ENCODE measurements at regions not wholly inside any gene's neighbourhood (a gene's known extent, or its start where the extent isn't known, plus 50 kb on each side); places are given as distances from the start of the nearest gene placed in this dataset.

GRCh38 chr4:4663028-4663427 is 121.2 kb upstream of the STX18 start:
- Histone ChIP-seq H3K4me3 (no peak overlapping the region), H3K36me3 (no peaks in the 10 kb centered on the region), H3K9me3 (peaks cover 0 to 1% (median 0%) of the 10 kb centered on the region in 8 donors), H3K27ac (no peak overlapping the region), H3K4me1 (no peaks in the 10 kb centered on the region), H3K27me3 (replicated peaks in 1 of 7) (no peaks in the 10 kb centered on the region)
- intact Hi-C loops (cut with DNase I; ENCODE audit: low total_unique reads) = no loop called here
- no peak for TF ChIP-seq POLR2AphosphoS5 (IDR thresholded peaks at IDR 0.05)
- no peak for TF ChIP-seq POLR2A (IDR thresholded peaks at IDR 0.05)
- no peak for TF ChIP-seq CTCF (IDR thresholded peaks at IDR 0.05 in 8 of 11, conservative IDR thresholded peaks at IDR 0.05 in 3 of 11)
- no peak for DNase-seq
- 82 to 95% (median 91%) methylated on average over 10 of the region's 10 CpGs for WGBS, 5 donors

GRCh38 chr4:4662230-4662629 is 120.4 kb upstream of the STX18 start:
- no peaks in the 10 kb centered on the region for H3K36me3 ChIP-seq
- H3K4me1 ChIP-seq = no peaks in the 10 kb centered on the region
- H3K9me3 ChIP-seq = peaks cover 0 to 3% (median 0%) of the 10 kb centered on the region in 8 donors
- H3K27ac ChIP-seq = no peak overlapping the region
- H3K27me3 ChIP-seq (replicated peaks in 1 of 7) = no peaks in the 10 kb centered on the region
- TF ChIP-seq POLR2AphosphoS5 (IDR thresholded peaks at IDR 0.05) = no peak
- TF ChIP-seq POLR2A (IDR thresholded peaks at IDR 0.05) = no peak
- TF ChIP-seq CTCF (IDR thresholded peaks at IDR 0.05 in 8 of 11, conservative IDR thresholded peaks at IDR 0.05 in 3 of 11) = no peak
- DNase-seq = no peak
- intact Hi-C loops (cut with DNase I; ENCODE audit: low total_unique reads) = no loop called here
- H3K4me3 ChIP-seq = no peak overlapping the region
- 63 to 82% (median 66%) methylated on average over 2 of the region's 2 CpGs for WGBS, 5 donors

- TF ChIP-seq CTCF (IDR thresholded peaks at IDR 0.05 in 8 of 11, conservative IDR thresholded peaks at IDR 0.05 in 3 of 11) (no peak), POLR2AphosphoS5 (IDR thresholded peaks at IDR 0.05) (no peak), POLR2A (IDR thresholded peaks at IDR 0.05) (no peak)
- WGBS, 5 donors = 81 to 90% (median 84%) methylated on average over 11 of the region's 11 CpGs
- Histone ChIP-seq H3K27ac (no peak overlapping the region), H3K4me3 (no peak overlapping the region), H3K4me1 (no peaks in the 10 kb centered on the region), H3K9me3 (peaks cover 0 to 3% (median 0%) of the 10 kb centered on the region in 8 donors), H3K27me3 (replicated peaks in 1 of 7) (no peaks in the 10 kb centered on the region), H3K36me3 (no peaks in the 10 kb centered on the region)
- DNase-seq = no peak
- intact Hi-C loops (cut with DNase I; ENCODE audit: low total_unique reads) = no loop called here
Observed at GRCh38 chr4:4659871-4660651, 118.2 kb upstream of the STX18 start.

- no peaks in the 10 kb centered on the region for H3K4me1 ChIP-seq
- peaks cover 0 to 3% (median 0%) of the 10 kb centered on the region in 8 donors for H3K9me3 ChIP-seq
- whole genome bisulfite sequencing, 5 donors = 79 to 96% (median 84%) methylated on average over 2 of the region's 2 CpGs
- no peak overlapping the region for H3K27ac ChIP-seq
- TF ChIP-seq POLR2AphosphoS5 (IDR thresholded peaks at IDR 0.05) = no peak
- TF ChIP-seq POLR2A (IDR thresholded peaks at IDR 0.05) = no peak
- no peak for TF ChIP-seq CTCF (IDR thresholded peaks at IDR 0.05 in 8 of 11, conservative IDR thresholded peaks at IDR 0.05 in 3 of 11)
- intact Hi-C loops (cut with DNase I; ENCODE audit: low total_unique reads) = no loop called here
- H3K27me3 ChIP-seq (replicated peaks in 1 of 7) = no peaks in the 10 kb centered on the region
- no peak for DNase-seq
- no peak overlapping the region for H3K4me3 ChIP-seq
- no peaks in the 10 kb centered on the region for H3K36me3 ChIP-seq
Observed at GRCh38 chr4:4658052-4658451, 116.2 kb upstream of the STX18 start.

All from spleen (tissue), 11 donors.